Body of pancreas (tissue), 4 donors: ENCODE measurements at regions not wholly inside any gene's neighbourhood (a gene's known extent, or its start where the extent isn't known, plus 50 kb on each side); places are given as distances from the start of the nearest gene placed in this dataset.

Experiments used
- POLR2A ChIP-seq, 3 donors: fragments of 450-650 bp; IDR thresholded peaks; one replicate each; pipeline ENCODE4 v1.6.1; 2016; ENCODE audit warnings: antibody characterized with exemption in 3 of 3, mild to moderate bottlenecking in 2 of 3
- TF ChIP-seq, protein P1 (sequence below), 7 experiments: fragments of 450-650 bp in 4 of 7; fragments of 200-600 bp in 3 of 7; sonication (generic) in 3 of 7; IDR thresholded peaks; one replicate each; pipeline ENCODE4 v1.5.1; 2016 to 2019; ENCODE audit warnings: antibody characterized with exemption in 7 of 7

DNA sequence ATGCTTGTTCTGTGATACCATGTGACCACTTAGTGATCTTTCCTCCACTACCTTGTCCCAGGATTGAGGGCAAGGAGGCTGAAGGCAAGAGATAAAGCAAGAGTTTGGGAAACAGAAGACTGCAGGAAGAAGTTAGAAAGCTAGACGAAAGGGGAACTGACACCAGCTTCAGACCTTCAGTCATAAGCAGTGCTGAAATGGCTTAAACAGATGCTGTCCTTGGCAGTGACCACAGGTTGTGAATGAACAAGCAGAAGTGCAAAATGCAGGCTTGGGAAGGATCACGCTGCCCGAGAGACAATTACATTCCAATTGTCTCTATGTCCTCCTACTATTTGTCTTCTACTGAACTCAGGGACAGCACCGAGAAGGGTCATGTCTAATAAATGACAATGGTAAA, 704.9 kb upstream of the AUTS2 start:
- TF ChIP-seq, protein P1, sequence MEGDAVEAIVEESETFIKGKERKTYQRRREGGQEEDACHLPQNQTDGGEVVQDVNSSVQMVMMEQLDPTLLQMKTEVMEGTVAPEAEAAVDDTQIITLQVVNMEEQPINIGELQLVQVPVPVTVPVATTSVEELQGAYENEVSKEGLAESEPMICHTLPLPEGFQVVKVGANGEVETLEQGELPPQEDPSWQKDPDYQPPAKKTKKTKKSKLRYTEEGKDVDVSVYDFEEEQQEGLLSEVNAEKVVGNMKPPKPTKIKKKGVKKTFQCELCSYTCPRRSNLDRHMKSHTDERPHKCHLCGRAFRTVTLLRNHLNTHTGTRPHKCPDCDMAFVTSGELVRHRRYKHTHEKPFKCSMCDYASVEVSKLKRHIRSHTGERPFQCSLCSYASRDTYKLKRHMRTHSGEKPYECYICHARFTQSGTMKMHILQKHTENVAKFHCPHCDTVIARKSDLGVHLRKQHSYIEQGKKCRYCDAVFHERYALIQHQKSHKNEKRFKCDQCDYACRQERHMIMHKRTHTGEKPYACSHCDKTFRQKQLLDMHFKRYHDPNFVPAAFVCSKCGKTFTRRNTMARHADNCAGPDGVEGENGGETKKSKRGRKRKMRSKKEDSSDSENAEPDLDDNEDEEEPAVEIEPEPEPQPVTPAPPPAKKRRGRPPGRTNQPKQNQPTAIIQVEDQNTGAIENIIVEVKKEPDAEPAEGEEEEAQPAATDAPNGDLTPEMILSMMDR (IDR thresholded peaks at IDR 0.05): no peak
- no peak for TF ChIP-seq POLR2A (IDR thresholded peaks at IDR 0.05)
